Esophagus squamous epithelium (tissue), 4 donors: ENCODE measurements at regions not wholly inside any gene's neighbourhood (a gene's known extent, or its start where the extent isn't known, plus 50 kb on each side); places are given as distances from the start of the nearest gene placed in this dataset.

ENCODE experiments used
- CTCF ChIP-seq, 6 experiments: fragments of 450-650 bp in 4 of 6; fragments of 200-600 bp in 2 of 6; sonication (generic) in 2 of 6; IDR thresholded peaks; one replicate each; pipeline ENCODE4 v1.5.1; 2016 to 2019; ENCODE audit warnings: antibody characterized with exemption in 6 of 6, mild to moderate bottlenecking in 4 of 6, moderate library complexity in 4 of 6
- POLR2A ChIP-seq, 4 donors: fragments of 450-650 bp; IDR thresholded peaks; one replicate each; pipeline ENCODE4 v1.6.1; 2017; ENCODE audit warnings: antibody characterized with exemption in 4 of 4, mild to moderate bottlenecking in 4 of 4, moderate library complexity in 3 of 4

- TF ChIP-seq CTCF (IDR thresholded peaks at IDR 0.05), result no peak
- no peak for TF ChIP-seq POLR2A (IDR thresholded peaks at IDR 0.05)
Observed at GRCh38 chr4:188532751-188533150, 393.5 kb downstream of the TRIML1 start.
